ENCODE measurements at regions not wholly inside any gene's neighbourhood (a gene's known extent, or its start where the extent isn't known, plus 50 kb on each side); places are given as distances from the start of the nearest gene placed in this dataset.

GRCh38 chr17:412211-413015, 59.8 kb upstream of the RPH3AL start:
- peak; percentile 54 for DNase-seq

DNA sequence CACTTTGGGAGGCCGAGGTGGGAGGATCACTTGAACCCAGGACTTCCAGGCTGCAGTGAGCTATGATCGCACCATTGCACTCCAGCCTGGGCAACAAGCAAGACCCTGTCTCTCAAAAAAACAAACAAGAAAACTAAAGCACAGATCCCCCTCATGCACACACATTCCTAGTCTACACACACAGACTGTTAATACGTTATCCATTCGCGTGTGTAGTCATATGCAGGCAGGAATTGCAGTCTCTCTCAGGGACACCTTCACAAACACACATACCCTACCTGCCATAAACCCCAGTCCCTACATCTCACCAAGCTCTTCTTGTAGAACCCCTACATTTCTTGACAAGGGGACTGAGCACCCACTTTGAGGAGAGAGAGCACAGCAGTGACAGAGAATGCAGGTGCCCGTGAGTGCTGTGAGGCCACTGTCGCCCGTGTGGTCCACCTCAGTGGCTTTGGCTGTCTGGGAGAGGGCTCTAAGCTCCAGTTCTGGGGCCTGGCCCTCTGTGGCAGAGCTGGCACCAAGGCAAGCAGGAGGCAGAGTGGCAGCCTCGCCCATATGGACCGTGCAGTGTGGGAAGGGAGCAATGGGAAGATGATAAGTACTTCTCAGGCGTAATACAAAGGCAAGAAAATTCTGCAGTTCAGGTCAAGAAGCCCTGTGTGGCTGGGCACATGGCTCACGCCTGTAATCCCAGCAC, 59.0 kb upstream of the RPH3AL start:
- DNase-seq, result no peak

GRCh38 chr17:410543-411401, 58.2 kb upstream of the RPH3AL start:
- peak; percentile 40 for DNase-seq

DNA sequence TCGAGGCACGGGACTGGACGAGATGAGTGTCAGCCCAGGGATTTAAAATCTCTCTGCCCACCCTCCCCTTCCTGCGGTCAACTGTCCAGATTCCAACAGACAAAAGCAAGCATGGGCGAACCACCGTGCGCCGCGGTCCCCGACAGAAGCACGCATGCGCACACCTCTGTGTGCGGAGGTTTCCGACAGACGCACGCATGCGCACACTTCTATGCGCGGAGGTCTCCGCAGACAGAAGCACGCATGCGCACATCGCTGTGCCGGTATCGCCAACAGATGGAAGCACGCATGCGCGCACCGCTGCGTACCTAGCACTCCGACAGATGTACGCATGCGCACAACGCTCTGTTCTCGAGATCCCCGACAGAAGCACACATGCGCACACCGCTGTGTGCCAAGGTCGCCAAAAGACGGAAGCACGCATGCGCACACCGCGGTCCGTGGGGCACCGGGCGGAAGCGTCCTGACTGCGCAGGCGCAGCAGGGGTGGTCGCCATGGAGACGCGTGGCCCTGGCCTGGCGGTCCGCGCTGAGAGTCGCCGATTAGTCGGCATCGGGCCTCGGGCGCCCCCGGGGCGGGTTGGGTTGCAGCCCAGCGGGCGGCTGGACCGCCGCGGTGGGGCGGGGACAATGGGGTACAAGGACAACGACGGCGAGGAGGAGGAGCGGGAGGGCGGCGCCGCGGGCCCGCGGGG, 57.4 kb upstream of the RPH3AL start:
- DNase-seq, result peak; percentile 100

- no peak for DNase-seq
Measured at GRCh38 chr17:409308-409847, 56.8 kb upstream of the RPH3AL start.

DNA sequence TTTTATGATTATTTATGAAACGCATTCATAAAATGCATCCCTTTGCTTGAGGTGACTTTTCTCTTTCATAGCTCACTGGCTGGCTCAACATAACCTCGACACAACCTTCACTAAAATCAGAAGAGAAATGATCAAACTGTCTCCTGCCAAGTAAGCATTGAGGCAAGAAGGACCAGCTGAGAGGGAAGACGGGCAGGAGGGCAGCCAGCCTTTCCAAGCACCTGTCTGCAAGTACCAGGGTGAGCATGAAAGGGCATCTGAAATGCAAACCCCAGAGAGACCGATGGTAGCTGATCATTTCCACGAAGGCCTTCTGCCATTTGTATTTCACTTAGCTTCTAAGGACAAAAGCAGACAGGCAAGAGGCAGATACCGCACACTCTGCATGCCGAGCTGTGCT, 52.1 kb upstream of the RPH3AL start:
- DNase-seq, result no peak

Measured in activated CD4-positive, alpha-beta T cell treated with anti-CD3 and anti-CD28 coated beads for 1 hour (primary cell).